ENCODE measurements at regions not wholly inside any gene's neighbourhood (a gene's known extent, or its start where the extent isn't known, plus 50 kb on each side); places are given as distances from the start of the nearest gene placed in this dataset.

DNA sequence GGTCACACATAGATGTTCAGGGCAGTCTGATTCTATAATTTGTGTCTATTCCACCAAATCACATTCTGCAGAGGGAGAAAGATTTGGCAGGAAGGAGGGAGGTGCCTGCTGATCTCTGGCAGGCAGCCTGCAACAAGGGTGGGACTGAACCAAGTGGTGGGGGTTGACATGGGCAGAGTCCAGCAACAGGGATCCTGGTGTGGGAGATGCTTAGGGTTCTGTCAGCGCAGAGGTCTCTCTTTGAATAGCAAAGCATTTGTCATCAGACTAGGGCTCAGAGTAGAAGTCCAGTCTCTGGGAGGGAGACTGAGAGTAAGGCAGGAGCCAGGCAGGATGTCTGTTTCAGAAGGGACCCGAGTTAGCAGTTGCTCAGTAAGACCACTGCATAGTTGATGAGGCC lies 94.6 kb downstream of the UTP18 start:
- H3K27ac Mint-ChIP-seq, result no peak overlapping the region
- DNase-seq (no peak), ATAC-seq (no peak)
- ChIA-PET CTCF (interaction anchor here (1.3 kb wide), 1 partner anchor 17 kb away, joined by 4 read pairs; no protein-coding TSS in a partner anchor), POLR2A (no interaction called here)
- no peaks in the 10 kb centered on the region for H3K4me1 Mint-ChIP-seq (ENCODE audit: low read depth)
- intact Hi-C loops (cut with micrococcal nuclease), result no loop called here
- TF ChIP-seq, protein P1, sequence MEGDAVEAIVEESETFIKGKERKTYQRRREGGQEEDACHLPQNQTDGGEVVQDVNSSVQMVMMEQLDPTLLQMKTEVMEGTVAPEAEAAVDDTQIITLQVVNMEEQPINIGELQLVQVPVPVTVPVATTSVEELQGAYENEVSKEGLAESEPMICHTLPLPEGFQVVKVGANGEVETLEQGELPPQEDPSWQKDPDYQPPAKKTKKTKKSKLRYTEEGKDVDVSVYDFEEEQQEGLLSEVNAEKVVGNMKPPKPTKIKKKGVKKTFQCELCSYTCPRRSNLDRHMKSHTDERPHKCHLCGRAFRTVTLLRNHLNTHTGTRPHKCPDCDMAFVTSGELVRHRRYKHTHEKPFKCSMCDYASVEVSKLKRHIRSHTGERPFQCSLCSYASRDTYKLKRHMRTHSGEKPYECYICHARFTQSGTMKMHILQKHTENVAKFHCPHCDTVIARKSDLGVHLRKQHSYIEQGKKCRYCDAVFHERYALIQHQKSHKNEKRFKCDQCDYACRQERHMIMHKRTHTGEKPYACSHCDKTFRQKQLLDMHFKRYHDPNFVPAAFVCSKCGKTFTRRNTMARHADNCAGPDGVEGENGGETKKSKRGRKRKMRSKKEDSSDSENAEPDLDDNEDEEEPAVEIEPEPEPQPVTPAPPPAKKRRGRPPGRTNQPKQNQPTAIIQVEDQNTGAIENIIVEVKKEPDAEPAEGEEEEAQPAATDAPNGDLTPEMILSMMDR (IDR thresholded peaks at IDR 0.05), result no peak
- H3K27me3 Mint-ChIP-seq, result peaks cover 21% of the 10 kb centered on the region
- no peaks in the 10 kb centered on the region for H3K36me3 Mint-ChIP-seq (ENCODE audit: low read depth)
- no peaks in the 10 kb centered on the region for H3K9me3 Mint-ChIP-seq
- no peak overlapping the region for H3K4me3 Mint-ChIP-seq

DNA sequence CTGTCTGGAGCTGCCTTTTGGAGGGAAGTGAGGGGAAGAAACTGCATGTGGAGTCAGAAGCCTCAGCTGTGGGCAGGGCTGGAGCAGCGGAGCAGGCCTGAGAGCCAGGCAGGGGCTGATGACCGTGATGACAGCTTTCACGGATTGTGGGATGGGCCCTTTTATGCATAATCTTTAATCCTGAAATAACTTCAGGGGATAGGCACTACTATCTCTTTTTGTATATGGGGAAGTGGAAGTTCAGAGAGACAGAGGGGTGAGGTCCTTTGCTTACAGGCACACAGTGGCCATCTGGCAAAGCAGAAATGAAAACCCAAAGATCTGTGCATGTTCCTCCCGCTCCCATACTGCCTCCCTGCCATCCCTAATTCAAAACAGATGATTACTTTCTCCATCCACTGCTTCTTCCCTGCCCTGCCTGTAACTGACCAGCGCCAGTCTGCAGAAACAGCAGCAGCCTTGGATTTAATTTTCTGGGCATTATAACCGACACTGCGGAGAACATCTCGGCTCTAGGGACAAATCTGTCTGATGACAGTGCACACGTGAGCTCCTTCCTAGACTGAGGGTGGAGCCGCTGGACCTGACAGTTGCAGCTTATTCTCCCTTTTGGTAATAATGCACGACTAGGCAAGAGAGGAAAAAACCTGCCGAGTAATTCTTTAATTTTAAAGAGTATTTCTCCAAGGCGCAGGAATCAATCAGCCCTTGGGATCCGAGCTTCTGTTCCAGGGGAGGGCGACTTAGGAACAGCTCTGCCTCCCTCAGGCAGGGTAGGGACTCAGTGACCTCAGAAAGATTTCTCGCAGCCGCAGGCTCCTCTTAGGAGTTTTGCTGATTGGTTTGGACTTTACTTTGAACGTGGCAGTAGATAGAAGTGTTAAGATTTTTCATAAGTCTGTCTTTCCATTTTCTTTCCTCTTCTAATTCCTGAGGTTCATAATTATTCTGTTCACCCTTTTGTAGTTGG lies 95.4 kb downstream of the UTP18 start:
- Mint-ChIP-seq H3K27me3 (peaks cover 21% of the 10 kb centered on the region), H3K4me1 (ENCODE audit: low read depth) (no peaks in the 10 kb centered on the region), H3K36me3 (ENCODE audit: low read depth) (no peaks in the 10 kb centered on the region), H3K9me3 (no peaks in the 10 kb centered on the region), H3K27ac (no peak overlapping the region), H3K4me3 (no peak overlapping the region)
- no peak for DNase-seq
- ChIA-PET POLR2A (no interaction called here), CTCF (no interaction called here)
- TF ChIP-seq, protein P1 (IDR thresholded peaks at IDR 0.05), result no peak
- no peak for ATAC-seq
- intact Hi-C loops (cut with micrococcal nuclease), result no loop called here

DNA sequence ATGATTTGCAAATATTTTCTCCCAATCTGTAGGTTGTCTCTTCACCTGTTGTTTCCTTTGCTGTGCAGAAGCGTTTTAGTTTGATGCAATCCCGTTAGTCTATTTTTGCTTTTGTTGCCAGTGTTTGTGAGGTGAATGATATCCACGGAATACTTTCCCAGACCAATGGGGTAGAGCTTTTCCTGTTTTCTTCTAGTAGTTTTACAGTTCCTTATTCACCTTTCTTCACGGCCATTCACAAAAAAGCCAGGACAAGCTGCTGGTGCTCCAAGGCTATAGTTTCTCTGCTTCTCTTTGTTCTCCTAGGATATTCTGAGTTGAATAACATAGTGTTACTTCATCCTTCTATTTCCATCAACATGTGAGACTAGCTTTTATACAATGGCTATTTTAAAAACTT lies 98.7 kb downstream of the UTP18 start:
- POLR2A ChIA-PET, result interaction anchor here (0.6 kb wide), 1 partner anchor 197 kb away, joined by 3 read pairs; no protein-coding TSS in a partner anchor
- no peak overlapping the region for H3K4me3 Mint-ChIP-seq
- H3K36me3 Mint-ChIP-seq (ENCODE audit: low read depth), result no peaks in the 10 kb centered on the region
- H3K4me1 Mint-ChIP-seq (ENCODE audit: low read depth), result no peaks in the 10 kb centered on the region
- ATAC-seq, result no peak
- peaks cover 14% of the 10 kb centered on the region for H3K27me3 Mint-ChIP-seq
- intact Hi-C loops (cut with micrococcal nuclease), result no loop called here
- H3K27ac Mint-ChIP-seq, result no peak overlapping the region
- CTCF ChIA-PET, result no interaction called here
- no peaks in the 10 kb centered on the region for H3K9me3 Mint-ChIP-seq
- TF ChIP-seq, protein P1 (IDR thresholded peaks at IDR 0.05), result no peak
- no peak for DNase-seq

DNA sequence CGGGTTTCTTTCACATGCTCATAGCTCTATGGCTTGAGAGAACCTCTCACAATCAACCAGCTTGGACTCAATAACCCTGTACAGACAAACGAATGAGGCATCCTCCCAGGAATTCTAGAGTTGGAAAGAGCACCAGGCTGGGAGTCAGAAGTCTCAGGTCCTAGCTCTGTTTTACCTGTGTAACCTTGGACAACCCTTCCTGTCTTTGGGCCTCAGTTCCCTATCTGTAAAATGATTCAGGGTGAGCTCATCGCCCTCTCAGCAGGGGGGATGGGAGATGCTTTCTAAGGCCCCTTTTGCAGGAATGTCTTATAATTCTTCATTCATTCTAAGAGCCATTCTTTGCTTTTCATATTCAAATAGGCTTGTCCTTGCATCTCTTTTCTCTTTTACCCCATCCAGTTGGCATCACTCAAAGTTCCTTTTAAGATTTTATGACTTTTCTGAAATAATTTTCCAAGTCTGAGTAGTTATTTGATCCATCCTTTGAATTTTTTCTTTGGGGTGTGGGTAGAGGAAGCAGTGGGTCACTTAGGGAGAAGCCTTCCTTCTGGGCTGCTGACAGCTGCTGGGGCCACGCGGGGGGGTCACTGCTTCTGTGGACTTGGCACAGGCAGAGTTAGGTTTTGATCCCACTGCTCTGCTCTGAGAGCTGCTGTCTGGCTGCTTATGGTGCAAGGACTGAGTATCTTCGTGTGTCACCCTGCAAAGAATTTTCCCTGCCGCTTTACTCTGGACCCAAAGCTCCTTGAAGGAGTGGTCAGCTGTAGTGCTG lies 102.7 kb downstream of the UTP18 start:
- CTCF ChIA-PET, result interaction anchor here (1.6 kb wide), 1 partner anchor 9 kb away, joined by 4 read pairs; no protein-coding TSS in a partner anchor
- no peaks in the 10 kb centered on the region for H3K9me3 Mint-ChIP-seq
- TF ChIP-seq, protein P1 (IDR thresholded peaks at IDR 0.05), result no peak

More for the DNA sequence above, 102.7 kb downstream of the UTP18 start:
- intact Hi-C loops (cut with micrococcal nuclease), result no loop called here
- DNase-seq (no peak), ATAC-seq (no peak)
- no peak overlapping the region for H3K4me3 Mint-ChIP-seq
- peaks cover 3% of the 10 kb centered on the region for H3K27me3 Mint-ChIP-seq
- POLR2A ChIA-PET, result no interaction called here
- H3K4me1 Mint-ChIP-seq (ENCODE audit: low read depth), result peaks cover 13% of the 10 kb centered on the region
- no peaks in the 10 kb centered on the region for H3K36me3 Mint-ChIP-seq (ENCODE audit: low read depth)
- H3K27ac Mint-ChIP-seq, result no peak overlapping the region
